ENCODE measurements at regions not wholly inside any gene's neighbourhood (a gene's known extent, or its start where the extent isn't known, plus 50 kb on each side); places are given as distances from the start of the nearest gene placed in this dataset.
"Not testable (repeated sequence)": the region's sequence is repeated elsewhere in the genome, so short reads cannot be mapped to it uniquely, and the experiment has no call there.

DNA sequence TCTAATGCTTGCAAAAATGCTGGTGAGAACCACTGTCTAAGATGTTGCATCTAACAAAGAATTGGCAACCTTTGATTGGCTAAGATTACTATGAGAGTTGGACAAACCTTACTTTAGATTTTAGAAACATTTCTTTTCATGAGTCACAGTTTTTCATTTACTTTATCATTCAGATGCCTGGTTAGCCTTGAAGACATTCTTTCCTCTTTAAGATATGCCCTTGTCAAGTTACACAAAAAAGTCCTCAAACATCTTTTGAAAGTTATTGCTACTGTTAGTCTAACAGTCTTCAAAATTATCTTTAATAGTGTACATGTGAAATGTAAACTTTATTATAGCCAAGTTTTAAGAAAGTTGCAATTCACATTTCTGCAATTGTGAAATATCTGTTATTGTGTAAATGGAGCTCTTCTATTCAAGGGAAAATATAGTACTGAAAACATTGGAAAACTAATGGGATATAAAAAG lies 276.3 kb downstream of the RND3 start:
- no peak for DNase-seq (ENCODE audit: low spot score)

DNA sequence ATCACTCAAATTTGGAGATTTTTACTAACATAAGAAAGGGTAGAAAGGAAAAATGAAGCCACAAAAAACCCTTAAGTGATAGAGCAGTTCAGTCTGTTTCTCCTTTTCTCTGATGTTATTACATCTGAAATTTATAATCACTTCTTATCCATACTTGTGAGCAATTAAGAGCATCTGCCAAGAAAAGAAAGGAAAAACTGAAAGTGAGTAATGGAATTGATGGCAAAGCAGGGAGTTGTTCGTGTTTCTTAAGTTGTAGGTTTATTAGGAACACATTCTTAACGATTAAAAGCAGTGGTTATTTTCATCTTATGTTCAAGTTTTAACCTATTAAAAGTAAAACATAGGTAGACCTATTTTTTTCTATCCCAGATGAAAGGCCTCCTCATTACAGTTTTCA lies 277.7 kb downstream of the RND3 start:
- no peak for DNase-seq (ENCODE audit: low spot score)

DNA sequence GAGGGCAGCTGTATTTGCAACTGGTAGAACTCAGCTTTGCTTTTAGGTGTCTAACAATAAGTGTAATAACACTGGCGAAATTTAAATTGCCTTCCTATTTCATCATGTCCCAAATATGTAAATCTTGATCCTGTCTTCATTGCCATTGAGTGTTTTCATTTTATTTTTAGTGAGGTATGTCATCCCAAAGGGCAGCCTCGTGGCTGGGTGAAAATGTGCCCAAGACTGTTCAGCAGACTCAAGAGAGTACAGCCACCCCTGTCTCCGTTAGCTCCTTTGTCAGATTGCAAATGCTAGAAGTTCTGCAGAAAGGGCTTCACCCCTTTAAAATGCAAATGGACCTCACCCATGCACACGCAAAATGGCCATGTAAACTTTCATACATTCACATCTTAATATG lies 278.8 kb downstream of the RND3 start:
- no peak for DNase-seq (ENCODE audit: low spot score)

DNA sequence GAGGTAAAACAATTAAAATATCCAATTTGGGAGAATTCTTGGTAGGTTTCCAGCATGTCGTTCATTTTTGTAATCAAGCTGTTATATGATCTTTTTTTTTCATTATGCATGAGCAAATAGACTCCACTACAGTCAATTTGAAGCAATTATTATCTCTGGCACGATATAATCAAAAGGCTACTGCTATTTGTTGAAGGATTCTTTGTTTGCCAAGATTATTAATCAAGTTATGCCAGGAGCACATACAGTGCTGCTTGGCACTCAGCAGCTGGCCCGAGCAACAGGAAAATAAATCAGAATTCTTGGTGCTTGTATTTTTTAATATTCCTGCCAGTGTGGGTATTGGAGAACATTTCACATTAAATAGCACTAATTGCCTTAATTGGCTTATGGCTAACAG lies 279.5 kb downstream of the RND3 start:
- DNase-seq (ENCODE audit: low spot score), result no peak

DNA sequence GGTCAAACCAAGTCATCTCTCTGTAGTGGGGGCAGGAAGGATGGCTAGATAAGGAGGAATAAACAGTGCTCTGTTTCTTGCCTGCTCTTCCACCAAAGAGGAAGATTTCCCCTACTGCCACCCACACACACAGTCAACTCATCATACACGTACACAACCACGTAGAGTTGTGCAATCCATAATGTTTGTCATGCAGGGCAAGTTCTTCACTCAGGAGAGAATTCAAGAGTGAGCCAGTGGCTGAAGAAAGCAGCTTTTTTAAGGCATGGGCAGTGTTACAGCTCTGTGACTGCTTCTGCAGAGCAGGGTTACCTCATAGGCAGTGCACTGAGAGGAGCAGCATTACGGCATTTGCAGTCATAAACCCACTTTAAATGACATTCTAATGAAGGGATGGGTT lies 283.0 kb downstream of the RND3 start:
- DNase-seq (ENCODE audit: low spot score), result peak; percentile 13

DNA sequence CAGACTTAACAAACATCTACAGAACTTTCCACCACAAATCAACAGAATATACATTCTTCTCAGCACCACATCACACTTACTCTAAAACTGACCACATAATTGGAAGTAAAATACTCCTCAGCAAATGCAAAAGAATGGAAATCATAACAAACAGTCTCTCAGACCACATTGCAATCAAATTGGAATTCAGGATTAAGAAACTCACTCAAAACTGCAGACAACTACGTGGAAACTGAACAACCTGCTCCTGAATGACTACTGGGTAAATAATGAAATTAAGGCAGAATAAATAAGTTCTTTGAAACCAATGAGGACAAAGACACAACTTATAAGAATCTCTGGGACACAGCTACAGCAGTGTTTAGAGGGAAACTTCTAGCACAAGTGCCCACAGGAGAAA lies 292.7 kb downstream of the RND3 start:
- DNase-seq (ENCODE audit: low spot score), result not testable (repeated sequence)

DNA sequence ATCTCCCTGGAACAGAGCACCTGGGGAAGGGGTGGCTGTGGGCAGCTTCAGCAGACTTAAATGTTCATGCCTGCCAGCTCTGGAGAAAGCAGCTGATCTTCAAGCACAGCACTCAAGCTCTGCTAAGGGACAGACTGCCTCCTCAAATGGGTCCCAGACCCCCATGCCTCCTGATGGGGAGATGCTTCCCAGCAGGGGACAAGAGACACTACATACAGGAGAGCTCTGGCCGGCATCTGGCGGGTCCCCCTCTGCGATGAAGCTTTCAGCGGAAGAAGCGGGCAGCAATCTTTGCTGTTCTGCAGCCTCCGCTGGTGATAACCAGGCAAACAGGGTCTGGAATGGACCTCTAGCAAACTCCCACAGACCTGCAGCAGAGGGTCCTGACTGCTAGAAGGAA lies 294.8 kb downstream of the RND3 start:
- no peak for DNase-seq (ENCODE audit: low spot score)

DNA sequence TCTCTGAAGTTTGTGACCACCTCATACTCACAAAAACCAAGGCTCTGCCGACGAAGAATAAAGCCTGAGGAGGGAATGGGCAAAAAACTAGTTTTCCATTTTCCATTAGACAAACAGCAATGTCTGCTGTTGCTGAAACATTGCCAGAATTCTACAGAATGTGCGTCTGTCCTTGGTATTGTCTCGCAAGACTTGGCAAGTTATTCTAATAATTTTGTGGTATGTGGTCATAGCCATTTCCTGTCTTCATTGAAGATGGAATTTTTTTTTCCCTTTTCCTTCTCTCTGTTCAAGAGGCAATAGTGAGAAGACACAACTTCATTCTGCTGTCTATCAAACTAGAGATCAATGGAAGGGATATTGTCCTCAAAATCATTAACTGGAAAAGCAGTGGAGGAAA lies 296.1 kb downstream of the RND3 start:
- DNase-seq (ENCODE audit: low spot score), result no peak

DNA sequence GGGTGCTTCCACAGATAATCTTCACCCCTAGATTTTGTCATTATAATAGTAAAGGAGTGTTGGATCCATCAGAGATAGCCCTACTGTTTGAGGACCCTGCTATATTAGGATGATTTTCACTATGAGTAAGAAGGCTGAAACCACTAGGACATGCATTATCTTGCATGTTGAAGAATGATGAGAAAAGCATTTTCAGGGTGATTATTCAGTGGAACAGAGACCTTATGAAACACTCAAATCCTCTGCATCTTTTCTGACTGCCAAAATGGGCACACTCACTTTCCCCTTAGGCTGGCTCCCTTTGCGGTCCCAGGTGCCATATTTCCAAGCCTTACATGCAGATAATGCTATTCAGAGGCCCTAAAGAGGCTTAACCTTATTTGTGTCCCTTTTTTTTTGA lies 296.9 kb downstream of the RND3 start:
- no peak for DNase-seq (ENCODE audit: low spot score)

DNA sequence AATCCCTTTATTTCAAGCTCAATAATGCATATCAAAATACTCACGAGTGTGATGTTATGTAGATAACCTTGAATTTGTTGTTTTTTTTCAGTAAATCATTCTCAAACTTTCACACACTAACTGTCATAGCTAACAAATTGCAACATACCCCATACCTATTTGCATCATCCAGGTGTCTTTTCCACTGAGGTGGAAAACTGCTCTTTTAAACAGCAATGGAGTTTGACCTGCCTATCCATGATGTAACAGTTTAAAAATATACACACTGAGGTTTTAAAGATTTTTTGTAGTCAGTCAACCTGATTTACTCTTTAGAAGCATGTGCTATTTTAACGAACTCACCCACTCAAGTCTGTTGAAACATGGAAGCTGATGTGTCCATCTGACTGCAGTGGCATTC lies 298.7 kb downstream of the RND3 start:
- DNase-seq (ENCODE audit: low spot score), result no peak

DNA sequence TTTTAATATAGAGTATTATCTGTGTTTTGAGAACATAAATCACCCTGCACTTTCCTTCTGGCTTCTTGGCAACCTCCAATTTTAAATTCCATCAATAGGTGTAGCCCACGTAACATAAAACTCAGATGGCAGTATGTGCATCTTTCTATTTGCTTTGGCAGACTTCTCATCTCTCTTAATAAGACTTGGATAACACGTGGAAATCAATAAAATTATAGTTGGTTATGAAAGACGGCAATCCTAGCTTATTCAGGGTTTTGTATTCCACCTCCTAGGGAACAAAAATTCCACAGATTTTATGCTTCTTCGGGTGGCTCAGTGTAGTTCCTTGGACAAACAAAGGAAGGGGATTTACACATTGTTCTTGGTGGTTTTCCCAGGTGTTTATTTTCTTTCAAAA lies 299.3 kb downstream of the RND3 start:
- no peak for DNase-seq (ENCODE audit: low spot score)

DNA sequence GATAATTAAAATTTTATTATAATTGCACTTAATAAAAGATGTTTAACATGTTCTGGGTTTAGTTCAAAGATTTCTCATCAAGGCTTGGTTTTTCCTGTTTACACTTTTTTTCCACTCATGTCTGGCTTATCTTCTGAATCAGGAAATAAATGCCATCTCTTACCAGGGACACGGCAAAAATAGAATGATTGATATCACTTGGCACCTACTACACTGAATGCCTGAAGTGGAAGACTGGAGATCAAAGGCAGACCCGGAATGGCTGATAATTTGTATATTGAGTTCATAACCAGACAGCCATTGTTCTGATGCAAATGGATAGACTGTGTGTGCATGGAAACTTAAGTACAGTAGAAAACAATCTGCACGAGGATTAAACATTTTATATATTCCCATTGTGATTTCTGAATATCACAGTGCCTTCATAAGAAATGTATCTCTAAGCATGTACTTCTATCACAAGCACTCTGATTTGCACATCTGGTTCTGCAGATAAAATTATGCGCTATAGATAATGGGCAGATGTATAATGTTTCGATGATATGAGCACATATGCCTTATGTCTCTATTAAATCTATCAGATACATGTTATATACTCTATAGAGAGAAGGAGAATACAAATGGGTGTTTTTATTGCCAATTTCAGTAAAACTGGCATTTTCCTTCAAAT lies 304.8 kb downstream of the RND3 start:
- no peak for DNase-seq (ENCODE audit: low spot score)

DNA sequence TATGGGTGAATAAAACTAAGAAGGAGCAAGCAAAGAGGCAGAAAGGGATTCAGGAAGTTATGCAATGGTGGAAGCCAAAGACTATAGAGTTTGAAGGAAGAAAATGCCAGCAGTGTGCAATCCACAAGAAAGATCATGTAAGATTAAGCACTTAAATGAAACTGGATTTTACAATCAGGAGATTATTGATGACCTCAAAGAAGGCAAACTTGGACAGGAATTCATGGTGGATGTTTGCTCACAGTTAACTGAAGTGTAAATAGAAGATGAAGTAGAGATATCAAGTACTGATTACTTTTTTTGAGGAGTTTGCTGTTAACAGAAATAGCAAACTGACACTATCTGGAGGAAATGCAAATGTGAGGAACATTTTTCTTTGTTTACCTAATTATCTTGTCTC lies 308.9 kb downstream of the RND3 start:
- DNase-seq (ENCODE audit: low spot score), result no peak

DNA sequence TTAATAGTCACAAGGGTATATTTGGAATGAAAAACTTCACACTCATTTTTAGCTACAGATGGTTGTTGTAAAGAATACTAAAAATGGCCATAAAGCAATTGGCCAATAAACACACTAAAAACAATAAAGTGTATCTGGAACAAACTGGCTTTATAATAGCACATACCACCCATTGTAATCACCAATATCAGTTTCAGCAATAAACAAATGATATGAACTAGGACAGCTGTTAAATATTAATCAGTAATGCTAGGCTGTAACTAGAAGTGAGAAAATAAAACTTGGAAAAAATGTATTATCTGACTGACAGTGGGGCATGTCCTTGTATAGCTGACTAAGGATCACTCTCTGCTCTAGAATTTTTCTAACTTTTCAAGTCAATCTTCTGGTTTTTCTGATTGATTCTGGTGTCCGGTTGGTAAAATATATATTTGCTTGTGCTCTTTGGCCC lies 312.5 kb downstream of the RND3 start:
- no peak for DNase-seq (ENCODE audit: low spot score)

DNA sequence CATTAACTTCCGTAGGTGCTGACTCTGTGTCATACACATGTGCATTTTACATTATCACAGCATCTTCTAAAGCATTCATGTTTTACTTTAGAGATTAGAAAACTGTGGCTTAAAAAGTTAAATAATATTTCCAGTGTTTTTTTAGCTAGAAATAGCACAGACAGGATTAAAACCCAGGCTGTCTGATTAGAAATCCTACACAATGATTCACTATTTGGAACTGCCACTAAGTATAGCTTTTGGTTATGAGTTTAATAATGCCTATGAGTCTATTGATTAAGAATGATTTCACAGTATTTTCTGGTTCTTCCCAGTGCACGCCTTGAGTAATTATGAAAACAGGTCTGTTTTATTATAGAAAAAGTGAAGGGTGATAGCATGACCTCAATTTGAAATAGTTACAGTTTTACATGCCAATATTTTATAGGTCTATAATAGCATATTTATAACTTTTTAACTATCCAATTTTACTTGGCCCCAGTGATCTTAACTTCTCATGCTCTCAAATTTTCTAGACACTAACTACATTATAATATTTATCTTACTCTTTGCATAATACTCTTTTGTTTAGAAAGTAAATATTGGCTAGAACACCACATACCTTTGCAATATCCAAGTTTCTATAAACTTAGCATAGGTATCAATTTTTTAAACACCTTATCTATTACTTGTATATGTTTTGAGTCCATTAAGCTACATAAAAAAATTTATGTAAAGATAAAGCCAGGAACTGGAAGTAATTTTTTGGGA lies 313.2 kb downstream of the RND3 start:
- DNase-seq (ENCODE audit: low spot score), result peak; percentile 26

DNA sequence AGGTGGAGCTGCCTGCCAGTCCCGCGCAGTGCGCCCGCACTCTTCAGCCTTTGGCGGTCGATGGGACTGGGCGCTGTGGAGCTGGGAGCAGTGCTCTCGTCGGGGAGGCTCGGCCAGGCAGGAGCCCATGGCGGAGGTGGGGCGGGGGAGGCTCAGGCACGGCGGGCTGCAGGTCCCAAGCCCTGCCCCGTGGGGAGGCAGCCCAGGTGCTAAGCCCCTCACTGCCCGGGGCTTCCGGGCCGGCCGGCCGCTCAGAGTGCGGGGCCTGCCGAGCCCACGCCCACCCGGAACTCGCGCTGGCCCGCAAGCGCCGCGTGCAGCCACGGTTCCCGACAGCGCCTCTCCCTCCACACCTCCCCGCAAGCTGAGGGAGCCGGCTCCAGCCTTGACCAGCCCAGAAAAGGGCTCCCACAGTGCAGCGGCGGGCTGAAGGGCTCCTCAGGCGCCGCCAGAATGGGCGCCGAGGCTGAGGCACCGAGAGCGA lies 316.4 kb downstream of the RND3 start:
- DNase-seq (ENCODE audit: low spot score), result no peak

DNA sequence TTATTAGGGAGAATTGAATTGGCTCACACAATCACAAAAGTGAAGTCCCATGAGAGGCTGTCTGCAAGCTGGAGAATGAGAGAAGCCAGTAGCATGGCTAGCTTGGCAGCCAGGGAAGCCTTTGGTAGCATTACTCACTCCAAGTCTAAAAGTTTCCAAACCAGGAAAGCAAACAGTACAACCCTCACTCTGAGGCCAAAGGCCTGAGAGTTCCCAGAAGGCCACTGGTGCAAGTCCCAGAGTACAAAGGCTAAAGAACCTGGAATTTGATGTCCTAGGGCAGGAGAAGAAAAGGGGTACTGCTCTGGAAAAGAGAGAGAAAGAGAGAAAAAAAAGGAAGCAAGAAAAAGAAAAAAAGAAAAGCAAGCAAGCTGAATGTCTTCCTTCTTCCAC lies 318.2 kb downstream of the RND3 start:
- peak; percentile 39 for DNase-seq (ENCODE audit: low spot score)

DNA sequence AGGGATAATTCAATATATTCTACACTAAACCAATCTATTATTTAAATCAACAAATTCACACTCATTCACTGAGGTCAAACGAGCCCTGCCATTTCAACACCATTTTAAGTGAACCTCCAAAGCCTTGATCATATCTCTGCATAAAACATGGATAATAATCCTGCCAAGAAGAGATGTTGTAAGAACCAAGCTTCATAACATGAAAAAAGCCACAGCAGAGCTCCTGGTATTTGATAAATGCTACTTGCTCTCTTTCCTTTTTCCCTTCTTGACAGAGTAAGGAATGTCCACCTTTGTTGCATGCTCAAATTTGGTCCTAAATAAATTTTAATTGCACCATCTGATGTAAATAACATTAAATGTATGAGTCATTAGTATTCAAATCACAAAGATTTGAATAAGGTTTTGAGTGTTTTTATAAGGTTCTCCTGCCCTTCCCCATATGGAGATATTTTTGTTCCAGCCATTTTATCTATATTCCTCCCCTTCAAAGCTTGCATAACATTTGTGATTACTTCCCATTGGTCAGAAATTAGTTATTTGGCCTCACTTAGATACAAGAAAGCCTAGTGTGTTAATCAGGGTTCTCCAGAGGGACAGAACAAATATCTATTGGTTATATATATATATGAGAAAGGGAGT lies 318.8 kb downstream of the RND3 start:
- DNase-seq (ENCODE audit: low spot score), result no peak

DNA sequence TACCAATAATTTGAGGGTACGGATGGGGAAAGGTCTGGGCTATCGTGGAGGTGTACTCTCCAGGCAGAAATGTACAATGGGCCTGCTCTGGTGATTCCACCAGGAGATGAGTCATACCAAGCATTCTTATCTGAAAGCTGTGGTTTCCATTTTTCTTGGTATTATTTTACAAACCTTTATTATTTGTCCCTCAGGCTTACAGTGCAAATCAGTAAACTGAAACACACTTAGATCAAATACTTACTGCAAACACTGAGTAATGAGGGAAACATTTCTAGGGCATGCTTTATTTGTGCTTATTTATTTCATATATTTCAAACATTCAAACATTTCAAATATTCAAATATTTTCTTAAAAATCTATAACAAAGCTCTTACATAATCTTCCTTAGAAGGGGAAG lies 319.8 kb downstream of the RND3 start:
- DNase-seq (ENCODE audit: low spot score), result no peak

DNA sequence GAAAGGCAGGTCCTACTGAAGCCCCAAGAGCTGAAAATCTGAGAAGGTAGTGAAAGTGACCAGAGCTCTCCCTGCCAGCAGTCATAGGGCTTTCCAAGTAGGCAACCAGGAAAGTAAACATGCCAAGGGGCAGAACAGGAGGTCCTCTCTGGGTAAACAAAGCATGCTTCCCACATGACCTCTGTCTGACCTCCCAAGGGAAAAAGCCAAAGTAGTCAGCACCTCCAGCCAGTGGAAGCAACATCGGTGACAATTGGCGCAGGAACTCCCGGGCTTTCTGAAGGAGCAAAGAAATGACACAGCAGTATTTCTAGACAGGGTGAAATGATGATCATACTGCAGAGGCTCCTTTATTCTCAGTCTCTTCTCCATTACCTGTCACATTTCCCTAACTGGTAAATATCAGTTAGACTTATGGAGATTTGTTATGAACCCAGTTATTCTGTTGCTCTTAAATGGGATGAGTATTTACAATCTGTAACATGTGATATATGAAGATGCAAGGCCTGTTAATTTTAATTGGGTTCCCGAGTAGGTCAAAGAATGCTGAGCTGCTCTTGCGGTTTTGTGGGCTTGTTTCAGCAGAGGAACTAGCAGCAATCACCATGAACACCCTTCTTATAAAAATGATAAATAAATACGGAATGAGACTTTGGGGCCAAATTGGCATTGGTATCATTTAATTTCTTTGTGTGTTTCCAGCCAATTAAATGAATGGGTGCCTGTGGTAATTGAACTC lies 321.0 kb downstream of the RND3 start:
- no peak for DNase-seq (ENCODE audit: low spot score)

DNA sequence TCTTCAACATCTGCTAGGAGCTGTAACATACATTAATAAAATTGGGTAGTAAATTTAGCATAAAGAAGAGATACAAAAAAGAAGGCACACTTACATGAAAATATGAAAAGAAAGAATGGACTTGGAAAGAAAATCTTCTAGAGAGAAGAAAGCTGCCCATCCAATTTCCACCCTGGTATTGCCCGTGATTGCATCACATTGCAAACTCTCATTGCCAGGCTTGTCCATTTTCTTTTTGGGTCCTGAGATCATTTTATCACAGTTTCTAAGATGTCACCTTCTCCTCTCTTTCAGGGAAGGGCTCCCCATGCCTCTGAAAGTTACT lies 321.5 kb downstream of the RND3 start:
- DNase-seq (ENCODE audit: low spot score), result no peak

DNA sequence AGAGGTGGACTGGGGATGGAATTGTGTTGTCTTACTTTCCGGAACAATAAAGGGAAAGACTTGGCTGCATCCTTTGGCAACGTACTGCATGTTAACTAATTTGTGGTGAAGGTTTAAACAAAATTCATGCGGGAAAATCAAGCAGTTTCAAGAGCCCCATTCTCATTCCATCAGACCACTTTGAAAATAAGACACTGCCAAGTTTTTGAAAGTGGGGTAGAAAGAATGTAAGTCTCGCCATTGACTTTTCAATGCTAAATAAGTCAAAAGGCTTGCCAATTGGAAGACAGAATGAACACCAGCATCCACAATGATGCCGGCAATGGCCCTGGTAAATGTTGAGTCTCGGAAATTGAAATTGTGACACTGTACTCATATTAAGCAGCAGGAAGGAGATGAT lies 322.0 kb downstream of the RND3 start:
- DNase-seq (ENCODE audit: low spot score), result no peak
